Fibroblast of lung (primary cell): ENCODE measurements at regions not wholly inside any gene's neighbourhood (a gene's known extent, or its start where the extent isn't known, plus 50 kb on each side); places are given as distances from the start of the nearest gene placed in this dataset.

ENCODE experiments used
- DNase-seq, 2 donors: peaks; one replicate each; pipeline versions ENCODE4 v3.0.0 to v3.0.0-alpha.2; 2010; ENCODE audit warnings: low read depth in 2 of 2
- H2AFZ ChIP-seq: 2 replicates; pipeline ENCODE4 v1.5.1; 2012; ENCODE audit warnings: low read length, control low read depth, inconsistent platforms
- H3K27ac ChIP-seq: 2 replicates; pipeline ENCODE4 v1.5.1; 2011; ENCODE audit warnings: low read length, control low read depth; ENCODE audit not compliant: insufficient read depth
- H3K27me3 ChIP-seq: 2 replicates; pipeline ENCODE4 v1.5.1; 2011; ENCODE audit warnings: mild to moderate bottlenecking, low read length; ENCODE audit not compliant: control insufficient read depth, insufficient read depth
- H3K36me3 ChIP-seq: 2 replicates; pipeline ENCODE4 v1.5.1; 2011; ENCODE audit warnings: low read length; ENCODE audit not compliant: control insufficient read depth, insufficient read depth
- H3K4me1 ChIP-seq: 2 replicates; pipeline ENCODE4 v1.5.1; 2011; ENCODE audit warnings: low read length; ENCODE audit not compliant: control insufficient read depth, insufficient read depth; ENCODE audit errors: extremely low read depth
- H3K4me2 ChIP-seq: 2 replicates; pipeline ENCODE4 v1.5.1; 2011; ENCODE audit warnings: low read length, control low read depth; ENCODE audit not compliant: insufficient read depth; ENCODE audit errors: extremely low read depth
- H3K4me3 ChIP-seq, 4 experiments: fragments of 200-600 bp in 1 of 4; sonication (generic) in 1 of 4; replicated peaks in 1 of 4; 2 replicates each; pipeline ENCODE4 v1.5.1; 2011 to 2016; ENCODE audit warnings: low read length in 4 of 4, low read depth in 3 of 4, mild to moderate bottlenecking in 3 of 4, control low read depth in 2 of 4, inconsistent platforms in 1 of 4, mixed read lengths in 1 of 4; ENCODE audit not compliant: insufficient read depth in 1 of 4; ENCODE audit errors: control extremely low read depth in 1 of 4
- H3K79me2 ChIP-seq: 2 replicates; pipeline ENCODE4 v1.5.1; 2012; ENCODE audit warnings: mild to moderate bottlenecking, low read length, inconsistent platforms; ENCODE audit not compliant: control insufficient read depth, insufficient read depth
- H3K9ac ChIP-seq: 2 replicates; pipeline ENCODE4 v1.5.1; 2011; ENCODE audit warnings: mild to moderate bottlenecking, low read length, control low read depth; ENCODE audit not compliant: insufficient read depth
- H3K9me3 ChIP-seq: 2 replicates; pipeline ENCODE4 v1.5.1; 2012; ENCODE audit warnings: low read depth, low read length; ENCODE audit not compliant: control insufficient read depth, insufficient read depth
- H4K20me1 ChIP-seq: 2 replicates; pipeline ENCODE4 v1.5.1; 2011; ENCODE audit warnings: low read length; ENCODE audit not compliant: control insufficient read depth, insufficient read depth; ENCODE audit errors: extremely low read depth
- EZH2 ChIP-seq: IDR thresholded peaks from 2 replicates; pipeline ENCODE4 v1.5.1; 2012; ENCODE audit warnings: low read length, control low read depth, mild to moderate bottlenecking; ENCODE audit errors: missing control alignments
- TF ChIP-seq, protein P1 (sequence below), 2 donors: IDR thresholded peaks in 1 of 2; conservative IDR thresholded peaks in 1 of 2; 1 replicate in 1 of 2; 2 replicates in 1 of 2; pipeline ENCODE4 v1.5.1; 2011 to 2012; ENCODE audit warnings: low read length in 2 of 2, control low read depth in 1 of 2, inconsistent platforms in 1 of 2, low read depth in 1 of 2, mild to moderate bottlenecking in 1 of 2

DNA sequence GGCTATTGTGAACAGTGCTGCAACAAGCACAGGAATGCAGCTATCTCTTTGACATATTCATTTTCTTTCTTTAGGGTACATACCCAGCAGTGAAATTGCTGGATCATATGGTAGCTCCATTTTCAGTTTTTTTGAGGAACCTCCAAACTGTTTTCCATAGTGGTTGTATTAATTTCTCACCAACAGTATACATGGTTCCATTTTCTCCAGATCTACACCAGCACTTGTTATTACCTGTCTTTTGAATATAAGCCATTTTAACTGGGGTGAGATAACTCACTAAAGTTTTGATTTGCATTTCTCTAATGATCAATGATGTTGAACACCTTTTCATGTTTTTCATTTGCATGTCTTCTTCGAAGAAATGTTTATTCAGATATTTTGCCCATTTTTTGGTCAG, 241.1 kb upstream of the AGTR2 start:
- no peaks in the 10 kb centered on the region for H3K9me3 ChIP-seq
- no peaks in the 10 kb centered on the region for H3K36me3 ChIP-seq
- H3K4me3 ChIP-seq: no peak overlapping the region
- no peaks in the 10 kb centered on the region for H4K20me1 ChIP-seq
- H3K27ac ChIP-seq: no peak overlapping the region
- H3K9ac ChIP-seq: no peak overlapping the region
- H3K27me3 ChIP-seq: no peaks in the 10 kb centered on the region
- H3K4me2 ChIP-seq: no peak overlapping the region
- no peak for DNase-seq
- no peak overlapping the region for H2AFZ ChIP-seq
- no peak for TF ChIP-seq EZH2
- TF ChIP-seq, protein P1, sequence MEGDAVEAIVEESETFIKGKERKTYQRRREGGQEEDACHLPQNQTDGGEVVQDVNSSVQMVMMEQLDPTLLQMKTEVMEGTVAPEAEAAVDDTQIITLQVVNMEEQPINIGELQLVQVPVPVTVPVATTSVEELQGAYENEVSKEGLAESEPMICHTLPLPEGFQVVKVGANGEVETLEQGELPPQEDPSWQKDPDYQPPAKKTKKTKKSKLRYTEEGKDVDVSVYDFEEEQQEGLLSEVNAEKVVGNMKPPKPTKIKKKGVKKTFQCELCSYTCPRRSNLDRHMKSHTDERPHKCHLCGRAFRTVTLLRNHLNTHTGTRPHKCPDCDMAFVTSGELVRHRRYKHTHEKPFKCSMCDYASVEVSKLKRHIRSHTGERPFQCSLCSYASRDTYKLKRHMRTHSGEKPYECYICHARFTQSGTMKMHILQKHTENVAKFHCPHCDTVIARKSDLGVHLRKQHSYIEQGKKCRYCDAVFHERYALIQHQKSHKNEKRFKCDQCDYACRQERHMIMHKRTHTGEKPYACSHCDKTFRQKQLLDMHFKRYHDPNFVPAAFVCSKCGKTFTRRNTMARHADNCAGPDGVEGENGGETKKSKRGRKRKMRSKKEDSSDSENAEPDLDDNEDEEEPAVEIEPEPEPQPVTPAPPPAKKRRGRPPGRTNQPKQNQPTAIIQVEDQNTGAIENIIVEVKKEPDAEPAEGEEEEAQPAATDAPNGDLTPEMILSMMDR (conservative IDR thresholded peaks at IDR 0.05 in 1 of 2, IDR thresholded peaks at IDR 0.05 in 1 of 2; ENCODE audit: low read depth in 1 of 2, low read length in 2 of 2): no peak
- no peaks in the 10 kb centered on the region for H3K4me1 ChIP-seq
- no peaks in the 10 kb centered on the region for H3K79me2 ChIP-seq

DNA sequence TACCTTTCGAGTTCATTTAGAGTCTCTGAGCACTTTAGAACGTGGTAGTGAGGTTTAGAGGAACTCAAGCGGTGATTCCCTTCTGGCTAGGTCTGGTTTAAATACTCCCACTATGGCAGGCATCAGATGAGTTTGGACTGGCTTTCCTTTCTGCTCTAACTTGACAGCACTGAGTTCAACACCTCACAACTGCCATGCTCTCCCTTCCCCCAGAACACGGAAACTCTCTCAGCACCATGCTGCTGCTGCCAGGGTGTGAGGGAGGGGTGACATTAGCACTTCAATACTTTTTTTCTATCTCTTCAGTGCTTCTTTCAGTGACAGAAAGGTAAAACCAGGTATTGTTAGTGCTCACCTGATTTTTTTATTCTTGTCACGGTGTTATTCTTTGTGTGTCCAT, 234.5 kb upstream of the AGTR2 start:
- H3K9ac ChIP-seq: no peak overlapping the region
- H3K27ac ChIP-seq: no peak overlapping the region
- H3K36me3 ChIP-seq: no peaks in the 10 kb centered on the region
- H3K9me3 ChIP-seq: no peaks in the 10 kb centered on the region
- no peaks in the 10 kb centered on the region for H3K79me2 ChIP-seq
- H3K27me3 ChIP-seq: no peaks in the 10 kb centered on the region
- no peaks in the 10 kb centered on the region for H3K4me1 ChIP-seq
- H3K4me3 ChIP-seq: no peak overlapping the region
- H4K20me1 ChIP-seq: no peaks in the 10 kb centered on the region
- no peak for DNase-seq
- no peak overlapping the region for H2AFZ ChIP-seq
- H3K4me2 ChIP-seq: no peak overlapping the region
- TF ChIP-seq, protein P1 (conservative IDR thresholded peaks at IDR 0.05 in 1 of 2, IDR thresholded peaks at IDR 0.05 in 1 of 2; ENCODE audit: low read depth in 1 of 2, low read length in 2 of 2): no peak
- TF ChIP-seq EZH2: no peak

DNA sequence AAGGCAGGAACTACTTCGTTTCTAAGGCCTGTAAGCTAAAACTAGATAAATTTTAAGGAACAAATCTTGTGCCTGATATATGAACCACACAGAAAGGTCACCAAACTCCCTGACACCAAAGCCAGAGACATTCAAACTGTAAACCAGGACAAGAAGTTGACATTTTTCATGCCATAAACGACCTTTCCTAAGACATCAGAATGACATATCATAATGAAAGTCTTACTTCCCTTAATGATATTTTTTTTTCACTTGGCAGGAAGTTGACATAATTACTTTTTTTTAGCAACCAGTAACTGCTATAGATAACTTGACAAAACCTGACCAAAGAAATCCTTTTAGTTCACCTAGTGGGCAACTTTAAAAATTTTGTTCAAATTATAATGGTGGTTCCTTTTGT, 231.5 kb upstream of the AGTR2 start:
- Histone ChIP-seq H3K9ac (no peak overlapping the region), H3K36me3 (no peaks in the 10 kb centered on the region), H3K4me3 (no peak overlapping the region), H3K27me3 (no peaks in the 10 kb centered on the region), H3K4me2 (no peak overlapping the region), H4K20me1 (no peaks in the 10 kb centered on the region), H3K4me1 (no peaks in the 10 kb centered on the region), H3K27ac (no peak overlapping the region), H3K9me3 (no peaks in the 10 kb centered on the region), H2AFZ (no peak overlapping the region), H3K79me2 (no peaks in the 10 kb centered on the region)
- DNase-seq: no peak
- TF ChIP-seq, protein P1 (conservative IDR thresholded peaks at IDR 0.05 in 1 of 2, IDR thresholded peaks at IDR 0.05 in 1 of 2; ENCODE audit: low read depth in 1 of 2, low read length in 2 of 2): no peak
- TF ChIP-seq EZH2: no peak
